SH-SY5Y (cell line): ENCODE measurements at regions not wholly inside any gene's neighbourhood (a gene's known extent, or its start where the extent isn't known, plus 50 kb on each side); places are given as distances from the start of the nearest gene placed in this dataset.

ENCODE experiments used
- GATA2 ChIP-seq: IDR thresholded peaks from 2 replicates; pipeline ENCODE4 v1.6.1; 2011; ENCODE audit warnings: mild to moderate bottlenecking, low read depth, low read length
- GATA3 ChIP-seq: IDR thresholded peaks from 2 replicates; pipeline ENCODE4 v1.6.1; 2011; ENCODE audit warnings: low read depth, mild to moderate bottlenecking, low read length, moderate library complexity

- TF ChIP-seq GATA2 (no peak), GATA3 (no peak)
These were observed 85.4 kb upstream of the RHOBTB1 start for GRCh38 chr10:61029411-61029810.

DNA sequence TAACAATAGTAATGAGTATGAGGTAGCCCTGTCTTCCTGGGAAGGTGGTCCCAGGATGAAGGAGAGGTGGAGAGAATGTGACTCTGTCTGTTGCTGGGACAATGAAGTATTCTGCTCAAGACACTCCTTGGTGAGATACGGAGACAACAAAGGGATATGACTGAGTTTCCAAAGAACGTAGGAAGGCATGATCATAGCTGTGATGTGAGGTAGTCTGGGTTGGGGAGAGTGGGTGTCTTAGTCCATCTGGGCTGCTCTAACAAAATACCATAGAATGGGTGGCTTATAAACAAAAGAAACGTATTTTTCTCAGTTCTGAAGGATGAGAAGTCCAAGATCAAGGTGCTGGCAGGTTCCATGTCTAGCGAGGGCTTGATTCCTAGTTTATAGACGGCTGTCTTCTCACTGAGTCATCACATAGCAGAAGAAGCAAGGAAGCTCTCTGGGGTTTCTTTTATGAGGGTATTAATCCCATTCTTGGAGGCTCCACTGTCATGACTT lies 84.9 kb upstream of the RHOBTB1 start:
- no peak for TF ChIP-seq GATA3
- TF ChIP-seq GATA2 = no peak

- no peak for TF ChIP-seq GATA2
- no peak for TF ChIP-seq GATA3
These were observed 80.8 kb upstream of the RHOBTB1 start for GRCh38 chr10:61024856-61025201.

DNA sequence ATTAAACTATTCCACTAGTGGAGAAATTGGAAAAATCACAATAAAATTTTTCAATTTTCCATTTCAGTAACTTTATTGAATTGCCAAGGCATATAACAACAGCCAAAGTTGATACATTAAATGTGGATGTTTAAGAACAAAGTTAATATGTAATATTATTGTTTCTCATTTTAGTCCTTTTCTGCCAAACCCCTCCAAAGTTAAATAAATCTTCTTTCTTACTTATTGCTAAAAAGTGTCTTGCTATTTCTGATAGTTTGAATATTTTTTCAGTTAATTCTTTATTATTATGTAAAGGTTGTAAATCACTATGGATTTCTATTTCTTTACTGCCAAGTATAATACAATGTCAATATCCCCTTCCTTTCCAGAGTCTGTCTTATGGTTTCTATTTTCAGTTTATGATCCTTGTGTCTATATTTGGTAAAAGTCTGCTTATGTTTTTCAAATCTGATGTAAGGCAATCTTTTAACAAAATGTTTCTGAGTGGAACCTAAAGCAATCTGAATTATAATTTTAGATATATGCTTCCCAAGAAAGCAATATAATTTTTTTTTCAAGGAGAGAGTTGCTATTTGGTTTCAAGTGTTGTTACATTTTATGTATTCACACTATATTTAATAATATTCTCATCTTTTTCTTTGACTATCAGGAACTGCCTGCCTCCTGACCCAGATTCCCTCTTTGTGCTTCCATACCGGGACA lies 80.3 kb upstream of the RHOBTB1 start:
- TF ChIP-seq GATA3 = no peak
- no peak for TF ChIP-seq GATA2

GRCh38 chr10:61023053-61023452 lies 79.1 kb upstream of the RHOBTB1 start:
- TF ChIP-seq GATA3 (no peak), GATA2 (no peak)

GRCh38 chr10:61021926-61022325 lies 77.9 kb upstream of the RHOBTB1 start:
- TF ChIP-seq GATA2 (no peak), GATA3 (no peak)

- TF ChIP-seq GATA2 (no peak), GATA3 (no peak)
These were observed 76.6 kb upstream of the RHOBTB1 start for GRCh38 chr10:61020420-61021158.

DNA sequence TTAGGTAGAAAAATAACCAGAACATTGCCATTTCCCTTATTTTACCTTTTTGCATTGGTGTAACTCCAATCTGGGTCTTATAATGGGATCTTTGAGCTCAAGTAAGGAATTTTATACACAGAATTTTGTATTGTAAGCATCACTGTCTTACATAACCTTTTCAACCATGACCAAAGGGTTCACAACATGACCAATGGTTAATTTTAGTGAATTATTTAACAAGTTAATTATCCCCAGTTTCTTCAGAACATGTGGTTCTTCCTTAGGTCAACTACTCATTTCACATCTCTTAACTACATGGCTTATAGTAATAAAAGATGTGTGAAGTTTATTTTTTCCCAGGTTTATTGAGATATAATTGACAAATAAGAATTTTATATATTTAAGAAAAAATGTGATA lies 74.2 kb upstream of the RHOBTB1 start:
- no peak for TF ChIP-seq GATA3
- no peak for TF ChIP-seq GATA2

GRCh38 chr10:61016630-61017029 lies 72.6 kb upstream of the RHOBTB1 start:
- TF ChIP-seq GATA3 (no peak), GATA2 (no peak)

- TF ChIP-seq GATA3 = no peak
- TF ChIP-seq GATA2 = no peak
These were observed 72.0 kb upstream of the RHOBTB1 start for GRCh38 chr10:61016007-61016406.

DNA sequence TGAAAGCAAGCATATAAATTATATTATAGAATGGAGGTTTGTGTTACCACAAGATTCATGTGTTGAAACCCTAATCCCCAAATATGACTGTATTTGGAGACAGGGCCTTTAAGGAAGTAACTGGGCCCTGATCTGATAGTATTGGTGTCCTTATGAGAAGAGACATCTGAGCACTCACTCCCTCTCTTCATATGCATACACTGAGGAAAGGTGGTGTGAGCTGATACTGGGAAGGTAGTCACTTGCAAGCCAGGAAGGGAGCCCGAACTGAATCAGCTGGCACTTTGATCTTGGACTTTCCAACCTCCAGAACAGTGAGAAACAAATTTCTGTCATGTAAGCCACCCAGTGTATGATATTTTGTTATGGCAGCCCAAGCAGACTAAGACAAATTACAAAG lies 66.9 kb upstream of the RHOBTB1 start:
- TF ChIP-seq GATA3 (no peak), GATA2 (no peak)

- TF ChIP-seq GATA3 (no peak), GATA2 (no peak)
These were observed 57.7 kb upstream of the RHOBTB1 start for GRCh38 chr10:61001731-61002122.

- TF ChIP-seq GATA2 (peak; percentile 94), GATA3 (0 out of 2 replicates have a peak, but pooled peaks have one; percentile 62)
These were observed 57.1 kb upstream of the RHOBTB1 start for GRCh38 chr10:61000769-61001730.

DNA sequence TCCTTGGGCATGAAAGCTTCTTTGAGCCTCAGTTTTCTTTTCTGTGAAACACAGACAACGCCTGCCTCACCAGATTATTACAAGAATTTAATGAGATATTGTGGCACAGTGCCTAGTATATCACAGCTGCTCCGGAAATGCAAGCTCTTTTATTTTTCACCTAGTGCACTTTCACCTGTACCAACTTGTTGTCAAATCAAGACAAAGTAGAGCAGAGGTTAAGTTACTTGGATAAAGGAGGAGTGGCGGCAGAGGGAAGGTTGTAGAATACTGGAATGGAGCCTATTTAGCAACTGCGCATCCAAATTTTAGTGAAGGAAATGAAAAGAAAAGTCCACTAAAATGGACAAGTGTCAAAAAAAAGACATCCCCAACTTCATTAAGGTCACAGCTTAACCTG lies 54.9 kb upstream of the RHOBTB1 start:
- no peak for TF ChIP-seq GATA3
- no peak for TF ChIP-seq GATA2
